A172 (cell line): ENCODE measurements at regions not wholly inside any gene's neighbourhood (a gene's known extent, or its start where the extent isn't known, plus 50 kb on each side); places are given as distances from the start of the nearest gene placed in this dataset.

Source experiments
- DNase-seq: peaks from one replicate; pipeline ENCODE4 v3.0.0-alpha.2; 2015; ENCODE audit warnings: low spot score

- DNase-seq = no peak
Observed at GRCh38 chr4:17115583-17115982, 217.1 kb upstream of the LDB2 start.

- DNase-seq = no peak
Observed at GRCh38 chr4:17112292-17112659, 213.8 kb upstream of the LDB2 start.

DNA sequence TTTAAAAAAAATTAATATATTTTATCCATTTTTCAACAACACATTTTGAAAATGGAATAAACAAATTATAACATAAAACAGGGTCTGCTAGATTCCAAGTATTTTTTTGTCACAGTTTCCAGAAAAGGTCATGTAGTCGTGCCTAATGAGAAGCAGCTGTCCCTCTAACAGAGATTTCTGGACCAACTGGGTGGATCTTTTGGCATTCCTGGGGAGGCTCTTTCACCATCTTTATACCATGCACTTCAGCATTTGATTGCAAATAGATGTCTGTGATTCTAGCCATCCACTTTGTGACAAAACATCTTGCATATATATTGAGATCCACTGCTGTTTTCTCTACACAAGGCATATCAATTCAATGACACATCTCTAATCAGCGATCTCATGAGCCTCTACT lies 210.7 kb upstream of the LDB2 start:
- DNase-seq = no peak

GRCh38 chr4:17103231-17103630 lies 204.8 kb upstream of the LDB2 start:
- no peak for DNase-seq

- DNase-seq = no peak
Observed at GRCh38 chr4:17098996-17099395, 200.6 kb upstream of the LDB2 start.

GRCh38 chr4:17098401-17098800 lies 200.0 kb upstream of the LDB2 start:
- no peak for DNase-seq

DNA sequence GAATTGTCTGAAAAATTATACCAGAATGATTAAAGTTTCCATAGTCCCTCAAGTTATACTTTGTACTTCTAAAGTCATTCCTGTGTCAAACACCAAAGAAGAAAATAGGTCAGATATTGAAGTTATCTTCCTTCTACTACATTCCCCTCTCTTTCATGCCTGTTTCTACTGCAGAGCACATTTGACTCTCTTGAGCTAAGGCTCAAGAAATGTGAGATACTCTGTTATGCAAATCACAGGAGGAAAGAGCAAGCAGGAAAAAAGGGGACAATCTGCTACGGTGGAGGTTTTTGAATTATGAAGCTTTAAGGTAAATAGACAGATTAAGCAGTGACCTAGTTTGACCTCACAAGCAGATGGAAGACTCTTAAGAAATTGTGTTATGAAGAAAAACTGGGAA lies 198.9 kb upstream of the LDB2 start:
- no peak for DNase-seq

- no peak for DNase-seq
Observed at GRCh38 chr4:17096692-17097091, 198.2 kb upstream of the LDB2 start.

DNA sequence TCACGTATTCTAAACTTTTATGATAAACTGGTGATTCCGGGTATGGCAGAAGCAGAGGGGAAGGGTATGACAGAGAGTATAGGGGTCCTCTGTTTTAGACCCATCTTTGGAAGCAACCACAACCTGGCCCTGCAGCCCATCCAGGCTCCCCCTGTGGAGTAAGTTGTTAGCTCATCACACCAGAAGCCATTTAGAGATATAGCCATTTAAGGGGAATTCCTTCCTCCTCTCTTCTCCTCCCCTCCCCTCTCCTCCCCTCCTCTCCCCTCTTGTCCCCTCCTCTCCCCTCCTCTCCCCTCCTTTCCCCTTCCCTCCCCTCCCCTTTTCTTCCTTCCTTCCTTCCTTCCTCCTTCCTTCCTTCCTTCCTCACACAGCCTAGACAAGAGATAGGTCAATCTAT lies 197.3 kb upstream of the LDB2 start:
- no peak for DNase-seq

- no peak for DNase-seq
Observed at GRCh38 chr4:17094876-17095210, 196.4 kb upstream of the LDB2 start.

DNA sequence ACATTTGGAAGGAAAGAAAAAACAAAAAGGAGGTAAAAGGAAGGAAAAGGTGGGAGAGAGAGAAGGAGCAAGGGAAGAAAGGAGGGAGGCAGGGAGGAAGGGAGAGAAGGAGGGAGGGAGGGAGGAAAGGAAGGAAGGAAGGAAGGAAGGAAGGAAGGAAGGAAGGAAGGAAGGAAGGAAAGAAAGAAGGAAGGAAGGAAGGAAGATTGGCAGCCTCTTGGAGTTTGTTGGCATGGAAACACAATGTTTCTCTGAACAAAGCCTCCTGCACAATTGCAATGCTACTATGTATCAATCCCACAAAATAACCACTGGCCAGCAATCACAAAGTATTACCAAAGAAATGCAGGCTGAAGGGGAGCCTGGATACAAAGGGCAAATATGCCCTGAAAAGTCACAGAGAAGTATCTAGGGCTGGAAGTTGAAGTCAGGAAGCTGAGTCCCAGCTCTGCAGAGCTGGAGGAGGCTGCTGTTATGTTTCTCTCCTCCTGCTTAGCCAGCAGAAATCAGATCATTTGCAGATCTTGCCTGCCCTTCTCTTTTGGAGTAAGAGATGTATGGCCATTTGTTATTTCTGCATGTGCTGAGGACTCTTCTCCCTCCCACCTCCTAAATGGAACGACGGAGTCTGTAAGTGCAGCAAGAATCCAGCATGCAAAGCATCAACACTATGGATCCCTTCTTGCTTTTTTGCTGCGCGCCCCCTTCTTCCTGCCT lies 195.9 kb upstream of the LDB2 start:
- DNase-seq = no peak

DNA sequence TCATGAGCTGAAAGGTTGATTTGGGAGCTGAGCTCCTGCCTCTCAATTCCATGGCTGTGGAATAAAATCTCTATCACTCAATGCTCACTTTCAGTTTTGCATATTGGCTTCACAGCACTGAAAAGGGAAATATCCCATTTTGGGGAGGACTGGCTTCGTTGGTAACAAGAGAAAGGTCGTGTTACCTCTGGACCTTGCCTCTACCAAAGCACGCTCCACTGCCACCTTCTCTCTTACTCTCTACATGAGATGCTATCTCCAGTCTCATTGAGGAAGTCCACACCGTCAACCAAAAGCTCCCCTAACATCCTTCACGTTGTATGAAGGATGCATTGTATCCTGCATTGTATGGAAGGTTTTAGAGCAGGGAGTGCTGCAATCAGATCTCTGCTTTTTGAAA lies 195.0 kb upstream of the LDB2 start:
- no peak for DNase-seq

GRCh38 chr4:17092736-17093437 lies 194.4 kb upstream of the LDB2 start:
- no peak for DNase-seq

GRCh38 chr4:17091104-17091503 lies 192.7 kb upstream of the LDB2 start:
- DNase-seq = no peak

- DNase-seq = no peak
Observed at GRCh38 chr4:17090063-17090462, 191.6 kb upstream of the LDB2 start.

- DNase-seq = no peak
Observed at GRCh38 chr4:17085416-17085815, 187.0 kb upstream of the LDB2 start.

- no peak for DNase-seq
Observed at GRCh38 chr4:17082186-17082585, 183.7 kb upstream of the LDB2 start.

DNA sequence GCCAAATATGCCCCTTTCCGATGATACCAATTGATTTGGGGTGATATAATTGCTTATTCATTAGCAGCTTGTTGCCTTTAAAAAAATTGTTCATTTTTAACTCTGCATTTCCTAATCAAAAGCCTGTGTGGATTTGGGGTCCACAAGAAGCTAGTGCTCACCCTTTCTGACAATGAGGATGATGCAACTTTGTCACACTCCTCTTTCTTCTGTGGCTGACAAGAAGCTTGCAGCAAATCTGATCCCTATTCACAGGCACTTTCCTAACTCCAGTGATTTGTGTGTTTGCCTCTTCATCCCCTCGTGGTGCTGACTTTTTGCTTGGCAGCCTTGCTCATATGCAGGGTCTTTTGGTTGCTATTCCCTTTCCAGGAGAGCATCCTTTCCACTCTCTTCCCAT lies 182.7 kb upstream of the LDB2 start:
- no peak for DNase-seq

DNA sequence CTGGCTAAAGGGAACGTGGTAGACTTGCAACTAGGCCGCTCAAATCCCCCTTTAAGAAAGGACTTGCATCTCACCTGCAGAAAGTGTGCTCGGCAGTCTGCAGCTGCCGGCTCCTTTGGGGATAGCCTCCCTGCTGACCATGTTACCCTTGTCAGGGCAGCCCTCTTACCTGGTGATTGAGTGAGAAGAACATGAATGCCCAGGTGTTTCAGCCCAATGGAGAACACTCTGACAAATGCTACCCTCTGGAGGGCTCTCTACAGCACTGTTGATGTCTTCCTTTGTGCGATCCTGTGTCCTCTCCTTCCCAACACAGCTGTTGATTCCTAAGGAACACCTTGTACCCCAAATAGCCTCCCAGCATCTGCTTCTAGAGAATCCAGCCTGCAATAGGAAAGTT lies 178.7 kb upstream of the LDB2 start:
- no peak for DNase-seq

DNA sequence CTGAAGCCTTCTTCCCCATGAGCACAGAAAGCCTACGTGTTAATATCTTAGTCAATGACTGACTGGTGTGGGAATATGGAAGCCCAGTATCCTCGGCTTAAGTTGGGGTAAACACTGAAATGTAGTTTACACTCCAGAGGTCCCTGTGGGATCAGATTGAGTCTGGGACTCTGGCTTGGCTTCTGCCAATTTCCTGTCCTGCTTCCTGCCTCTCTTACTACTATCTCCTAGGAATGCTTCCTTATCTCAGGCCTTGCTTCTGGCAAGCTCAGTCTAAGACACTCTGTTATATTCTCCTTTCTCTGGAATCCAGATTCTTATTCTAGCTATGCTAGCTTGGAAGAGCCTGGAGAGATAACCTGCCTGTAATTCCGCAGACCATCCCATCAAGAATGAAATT lies 174.0 kb upstream of the LDB2 start:
- DNase-seq = no peak

DNA sequence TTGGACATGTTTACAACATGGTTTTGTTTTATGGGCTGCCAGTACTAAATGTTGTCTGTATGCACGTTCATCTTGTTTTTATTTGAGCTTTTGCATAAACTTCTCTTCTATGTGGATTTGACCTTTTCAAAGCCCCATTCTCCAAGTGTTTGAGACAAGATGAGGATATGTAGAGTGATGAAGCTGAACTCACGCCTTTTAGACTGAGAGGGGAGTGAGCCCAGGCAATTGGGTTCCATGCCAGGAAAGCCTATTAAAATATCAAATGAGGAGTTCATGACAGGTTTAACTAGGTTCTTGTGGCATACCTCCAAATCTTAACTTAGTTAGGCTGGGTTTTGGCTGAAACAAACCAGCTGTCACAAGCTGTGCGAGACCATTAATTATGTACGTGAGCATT lies 170.4 kb upstream of the LDB2 start:
- DNase-seq = no peak

- DNase-seq = no peak
Observed at GRCh38 chr4:17068392-17068791, 169.9 kb upstream of the LDB2 start.

DNA sequence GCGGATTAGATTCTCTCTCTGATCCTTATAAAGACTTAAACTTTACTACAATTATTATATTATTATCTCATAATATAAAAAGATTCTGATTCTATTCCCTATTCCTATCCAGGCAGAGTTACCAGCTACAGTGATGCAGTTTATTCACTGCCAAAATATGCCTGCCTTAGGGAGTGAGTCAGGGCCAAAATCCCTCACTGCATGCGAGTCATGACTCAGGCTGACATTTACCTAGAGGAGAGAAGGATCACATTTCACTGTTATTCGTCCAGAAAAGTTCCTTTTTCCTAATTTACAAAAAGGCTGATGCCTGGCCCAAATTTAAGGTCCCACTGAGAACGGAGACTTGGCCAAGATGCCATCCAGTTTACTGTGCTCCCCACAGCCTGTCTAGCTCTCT lies 168.5 kb upstream of the LDB2 start:
- DNase-seq = peak; percentile 16

DNA sequence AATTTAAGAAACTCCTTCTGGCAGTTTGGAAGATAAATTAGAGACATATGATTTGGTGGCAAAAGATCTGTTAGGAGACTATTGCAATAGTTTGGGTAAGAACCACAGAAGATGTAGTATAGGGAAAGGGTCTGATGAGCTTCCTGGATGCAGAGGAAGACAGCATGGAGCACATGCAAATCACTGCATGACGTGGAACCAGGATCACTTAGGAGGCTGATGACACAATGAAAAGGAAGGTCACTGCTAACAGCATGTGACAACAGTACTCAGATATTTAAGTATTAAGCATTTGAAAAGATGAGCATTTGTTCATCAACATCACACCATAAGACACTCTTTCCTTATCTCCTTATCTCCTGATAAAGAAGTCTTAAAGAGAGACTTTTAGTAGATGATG lies 167.8 kb upstream of the LDB2 start:
- no peak for DNase-seq
